NCI-H82 treated with DMSO at 0.1 percent for 48 hours (cell line): ENCODE measurements at regions not wholly inside any gene's neighbourhood (a gene's known extent, or its start where the extent isn't known, plus 50 kb on each side); places are given as distances from the start of the nearest gene placed in this dataset.
A peak's percentile ranks its signal among the peaks of the same experiment; 100 is the strongest.

ENCODE experiments used
- DNase-seq: peaks from one replicate; lab custom pipeline; 2025; ENCODE audit not compliant: unreplicated experiment; lab: John Stamatoyannopoulos, UW

GRCh38 chr14:86052868-86053267 is 522.9 kb downstream of the FLRT2 start:
- no peak for DNase-seq

GRCh38 chr14:86050757-86051156 is 520.8 kb downstream of the FLRT2 start:
- peak; percentile 98 for DNase-seq

GRCh38 chr14:86050072-86050683 is 520.2 kb downstream of the FLRT2 start:
- DNase-seq, result no peak

GRCh38 chr14:86039176-86039575 is 509.2 kb downstream of the FLRT2 start:
- peak; percentile 100 for DNase-seq

GRCh38 chr14:86038387-86039042 is 508.6 kb downstream of the FLRT2 start:
- peak; percentile 100 for DNase-seq

- DNase-seq, result peak; percentile 100
Measured at GRCh38 chr14:86035882-86036281, 505.9 kb downstream of the FLRT2 start.

GRCh38 chr14:86027990-86028389 is 498.0 kb downstream of the FLRT2 start:
- DNase-seq, result no peak

- no peak for DNase-seq
Measured at GRCh38 chr14:86027144-86027543, 497.2 kb downstream of the FLRT2 start.

- no peak for DNase-seq
Measured at GRCh38 chr14:86022031-86022629, 492.2 kb downstream of the FLRT2 start.

GRCh38 chr14:86020841-86021240 is 490.9 kb downstream of the FLRT2 start:
- DNase-seq, result no peak

- no peak for DNase-seq
Measured at GRCh38 chr14:86015941-86016340, 486.0 kb downstream of the FLRT2 start.

GRCh38 chr14:86015511-86015910 is 485.6 kb downstream of the FLRT2 start:
- no peak for DNase-seq

- no peak for DNase-seq
Measured at GRCh38 chr14:86013641-86014040, 483.7 kb downstream of the FLRT2 start.

GRCh38 chr14:86012461-86012860 is 482.5 kb downstream of the FLRT2 start:
- no peak for DNase-seq

GRCh38 chr14:86003998-86004397 is 474.1 kb downstream of the FLRT2 start:
- DNase-seq, result no peak

- DNase-seq, result no peak
Measured at GRCh38 chr14:85996551-85996950, 466.6 kb downstream of the FLRT2 start.

GRCh38 chr14:85991156-85991555 is 461.2 kb downstream of the FLRT2 start:
- DNase-seq, result no peak

GRCh38 chr14:85987907-85988306 is 458.0 kb downstream of the FLRT2 start:
- no peak for DNase-seq

GRCh38 chr14:85987292-85987691 is 457.3 kb downstream of the FLRT2 start:
- no peak for DNase-seq

GRCh38 chr14:85978582-85979250 is 448.8 kb downstream of the FLRT2 start:
- DNase-seq, result no peak

GRCh38 chr14:85974602-85975001 is 444.7 kb downstream of the FLRT2 start:
- no peak for DNase-seq

- DNase-seq, result no peak
Measured at GRCh38 chr14:85963486-85963885, 433.5 kb downstream of the FLRT2 start.
